HG03159 (cell line): ENCODE measurements at regions not wholly inside any gene's neighbourhood (a gene's known extent, or its start where the extent isn't known, plus 50 kb on each side); places are given as distances from the start of the nearest gene placed in this dataset.

ENCODE experiments used
- ATAC-seq: cut with Tn5 transposase; IDR thresholded peaks from one replicate; pipeline ENCODE4 v1.9.1; 2021; ENCODE audit warnings: mild to moderate bottlenecking, moderate library complexity; ENCODE audit not compliant: unreplicated experiment

- ATAC-seq: no peak
Measured at GRCh38 chr7:46744957-46745706, 824.1 kb upstream of the IGFBP3 start.

DNA sequence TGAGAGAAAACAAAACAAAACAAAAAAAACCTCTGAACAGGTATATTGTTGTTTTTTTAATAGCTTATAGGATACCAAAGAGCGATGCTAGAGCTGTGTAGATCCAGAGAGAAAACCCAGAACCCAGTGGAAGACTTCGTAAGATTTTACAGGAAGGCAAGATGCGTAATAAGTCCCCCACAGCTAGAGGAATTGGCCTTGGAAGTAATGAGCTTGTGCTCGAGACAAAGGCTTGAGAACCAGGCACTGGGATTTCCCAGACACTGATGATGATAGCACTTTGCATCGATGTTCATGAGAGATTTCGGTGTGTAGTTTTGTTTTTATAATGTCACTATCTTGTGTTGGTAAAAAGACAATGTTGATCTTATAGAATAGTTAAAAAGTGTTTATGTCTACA lies 821.5 kb upstream of the IGFBP3 start:
- ATAC-seq: no peak

DNA sequence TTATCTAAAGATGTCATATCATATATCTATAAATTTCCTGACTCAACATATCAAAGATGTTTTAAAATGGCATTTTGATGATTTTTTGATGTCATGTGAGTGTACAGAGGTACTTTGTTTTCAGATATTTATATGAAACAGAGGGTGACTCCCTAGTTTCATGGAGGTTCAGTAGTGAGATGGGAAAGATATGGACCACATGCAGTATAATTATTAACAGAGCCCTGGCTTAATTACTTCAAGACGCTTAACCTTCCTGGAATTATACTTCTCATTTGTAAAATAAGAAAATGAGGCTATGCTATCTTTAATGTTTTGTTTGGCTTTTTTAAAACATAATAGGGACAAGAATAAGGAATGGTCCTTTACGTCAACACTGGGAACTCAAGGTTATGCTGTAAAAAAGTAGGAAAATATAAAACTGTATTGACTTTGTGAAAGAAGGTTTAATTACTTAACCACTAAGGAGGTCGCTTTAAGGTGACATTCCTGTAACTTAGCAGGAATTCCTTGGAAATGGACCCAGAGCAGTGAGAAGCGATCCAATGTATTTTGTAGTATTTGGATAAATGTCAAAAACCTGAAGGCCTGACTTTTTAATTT lies 821.0 kb upstream of the IGFBP3 start:
- ATAC-seq: no peak

GRCh38 chr7:46741181-46741580 lies 820.1 kb upstream of the IGFBP3 start:
- no peak for ATAC-seq

DNA sequence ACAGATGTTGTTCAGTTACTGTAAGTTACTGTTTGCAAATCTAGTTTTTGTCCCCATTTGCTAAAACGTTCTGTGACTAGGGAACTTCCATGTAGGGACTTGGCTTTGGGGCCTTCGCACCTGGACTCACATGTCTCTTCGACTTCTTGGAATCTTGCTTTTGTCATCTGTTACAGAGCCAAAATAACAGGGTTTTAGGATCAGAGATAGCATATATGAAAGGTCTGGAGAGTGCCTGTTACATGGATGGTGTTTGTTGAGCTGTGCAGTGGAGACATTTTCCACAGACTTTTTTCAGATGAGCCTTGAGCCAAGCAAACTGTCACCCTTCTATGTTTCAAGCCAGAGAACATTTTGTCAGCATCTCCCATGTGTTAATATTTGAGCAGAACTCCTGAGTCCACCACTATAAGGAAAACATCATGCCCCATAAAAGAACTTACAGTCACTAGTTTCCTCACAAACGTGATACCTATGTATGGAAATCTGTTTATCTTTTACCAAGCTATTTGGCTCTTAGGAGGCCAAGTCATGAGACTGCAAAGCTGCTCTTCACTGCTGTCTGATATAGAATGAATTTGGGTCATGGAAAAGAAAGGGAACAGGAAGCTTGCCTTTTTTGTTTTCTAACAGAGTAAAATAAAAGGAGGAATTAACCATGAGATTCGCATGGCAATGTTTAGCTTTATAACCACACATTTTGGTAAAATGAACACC lies 818.6 kb upstream of the IGFBP3 start:
- ATAC-seq: no peak

- ATAC-seq: no peak
Measured at GRCh38 chr7:46738796-46739195, 817.7 kb upstream of the IGFBP3 start.

DNA sequence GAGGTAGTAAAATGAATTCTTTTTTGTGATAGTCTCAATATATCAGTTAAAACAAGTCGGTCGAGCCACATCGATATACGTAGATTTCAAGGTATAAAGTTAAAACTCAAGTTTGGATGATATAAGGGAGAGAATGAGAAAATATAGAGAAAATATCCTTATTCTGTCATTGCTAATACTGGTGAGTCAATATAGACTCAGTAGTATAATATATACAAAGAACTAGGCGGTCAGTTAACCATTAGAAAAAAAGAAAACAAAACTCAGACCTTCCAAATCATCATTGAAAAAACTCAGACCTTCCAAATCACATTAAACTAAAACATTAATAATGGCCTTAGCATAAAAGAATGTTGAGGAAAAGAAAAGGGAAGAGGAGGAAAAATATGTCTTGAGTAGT lies 817.1 kb upstream of the IGFBP3 start:
- no peak for ATAC-seq

DNA sequence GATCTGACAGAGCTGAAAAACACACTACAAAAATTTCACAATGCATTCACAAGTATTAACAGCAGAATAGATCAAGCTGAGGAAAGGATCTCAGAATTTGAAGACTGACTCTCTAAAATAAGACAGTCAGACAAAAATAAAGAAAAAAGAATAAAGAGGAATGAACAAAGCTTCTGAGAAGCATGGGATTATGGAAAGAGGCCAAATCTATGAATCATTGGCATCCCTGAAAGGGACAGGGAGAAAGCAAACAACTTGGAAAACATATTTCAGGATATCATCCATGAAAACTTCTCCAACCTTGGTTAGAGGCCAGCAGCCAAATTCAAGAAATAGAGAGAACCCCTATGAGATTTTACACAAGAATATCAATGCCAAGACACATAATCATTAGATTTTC lies 804.8 kb upstream of the IGFBP3 start:
- ATAC-seq: no peak

DNA sequence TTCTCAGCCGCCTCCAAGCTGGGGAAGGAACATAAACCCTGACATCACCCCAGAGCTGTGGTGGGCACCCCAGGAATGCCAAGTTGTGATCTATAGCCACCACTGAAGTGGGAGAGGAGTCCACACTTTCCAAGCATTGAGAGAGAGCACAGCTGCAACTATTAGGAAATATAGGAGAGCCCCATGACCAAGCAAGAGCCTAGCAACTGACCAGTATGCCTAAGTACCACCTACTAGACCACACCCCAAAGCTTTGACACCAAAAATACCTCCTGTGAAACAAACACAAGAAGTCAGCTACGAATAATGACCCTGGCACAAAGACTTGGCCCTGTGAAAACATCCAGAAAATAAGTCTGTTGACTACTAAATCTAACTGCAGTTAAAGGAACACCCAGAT lies 804.1 kb upstream of the IGFBP3 start:
- ATAC-seq: no peak

GRCh38 chr7:46723742-46724141 lies 802.7 kb upstream of the IGFBP3 start:
- no peak for ATAC-seq

- ATAC-seq: no peak
Measured at GRCh38 chr7:46723003-46723402, 801.9 kb upstream of the IGFBP3 start.

DNA sequence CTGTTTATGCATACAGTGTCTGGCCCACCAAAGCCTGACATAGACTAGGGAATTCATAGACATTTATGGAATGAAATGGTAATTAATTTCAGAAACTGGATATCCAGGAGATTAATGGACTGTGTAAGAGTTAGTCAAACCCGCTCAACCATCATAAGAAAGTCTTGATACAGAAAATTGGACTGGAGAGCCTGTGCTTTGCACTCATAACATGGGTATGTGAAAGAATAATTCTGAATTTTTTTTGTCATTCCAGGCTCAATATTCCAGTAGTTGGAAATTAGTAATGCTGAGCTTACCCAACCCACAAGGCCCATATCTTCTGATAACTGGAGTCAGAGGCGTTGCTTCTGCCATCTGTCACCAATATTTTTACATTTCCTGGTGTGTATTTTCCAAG lies 799.7 kb upstream of the IGFBP3 start:
- ATAC-seq: no peak

- no peak for ATAC-seq
Measured at GRCh38 chr7:46719616-46720015, 798.5 kb upstream of the IGFBP3 start.

DNA sequence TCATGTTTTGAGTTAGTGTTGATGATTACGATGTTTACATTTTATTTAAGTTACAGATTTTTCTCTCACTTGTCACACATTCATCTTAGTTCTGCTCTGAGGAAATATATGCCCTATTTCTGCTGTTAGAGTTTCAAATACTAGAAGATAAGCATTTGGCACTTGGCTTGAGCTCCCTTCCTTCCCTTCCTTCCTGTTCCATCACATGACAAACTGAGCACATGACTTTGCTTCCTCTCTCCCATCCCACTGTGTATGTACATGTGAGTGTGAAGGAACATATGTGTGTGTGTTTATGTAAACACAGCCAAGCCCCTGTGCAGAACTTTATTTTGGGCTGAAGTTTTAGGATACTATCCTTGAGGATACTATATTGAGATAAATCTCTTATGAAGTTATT lies 795.9 kb upstream of the IGFBP3 start:
- no peak for ATAC-seq

DNA sequence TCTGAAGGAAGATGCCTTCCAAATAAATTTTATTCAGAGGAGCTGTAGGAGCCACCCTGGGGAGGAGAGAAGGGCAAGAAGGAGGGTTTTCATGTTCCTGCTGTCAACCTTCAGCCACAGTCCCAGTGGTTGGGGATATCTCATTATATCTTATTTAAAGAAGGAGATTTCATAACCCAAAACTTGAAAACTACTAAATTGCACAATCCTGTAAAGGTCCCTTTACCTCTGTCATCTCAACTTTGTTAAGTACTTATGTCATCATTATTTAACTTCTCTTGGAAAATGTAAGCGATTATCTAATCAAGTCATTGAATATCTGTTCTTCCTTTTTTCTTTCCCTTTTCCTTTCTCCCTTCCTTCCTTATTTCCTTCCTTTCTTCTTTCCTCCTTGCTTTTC lies 794.5 kb upstream of the IGFBP3 start:
- no peak for ATAC-seq

GRCh38 chr7:46714904-46715303 lies 793.8 kb upstream of the IGFBP3 start:
- no peak for ATAC-seq

DNA sequence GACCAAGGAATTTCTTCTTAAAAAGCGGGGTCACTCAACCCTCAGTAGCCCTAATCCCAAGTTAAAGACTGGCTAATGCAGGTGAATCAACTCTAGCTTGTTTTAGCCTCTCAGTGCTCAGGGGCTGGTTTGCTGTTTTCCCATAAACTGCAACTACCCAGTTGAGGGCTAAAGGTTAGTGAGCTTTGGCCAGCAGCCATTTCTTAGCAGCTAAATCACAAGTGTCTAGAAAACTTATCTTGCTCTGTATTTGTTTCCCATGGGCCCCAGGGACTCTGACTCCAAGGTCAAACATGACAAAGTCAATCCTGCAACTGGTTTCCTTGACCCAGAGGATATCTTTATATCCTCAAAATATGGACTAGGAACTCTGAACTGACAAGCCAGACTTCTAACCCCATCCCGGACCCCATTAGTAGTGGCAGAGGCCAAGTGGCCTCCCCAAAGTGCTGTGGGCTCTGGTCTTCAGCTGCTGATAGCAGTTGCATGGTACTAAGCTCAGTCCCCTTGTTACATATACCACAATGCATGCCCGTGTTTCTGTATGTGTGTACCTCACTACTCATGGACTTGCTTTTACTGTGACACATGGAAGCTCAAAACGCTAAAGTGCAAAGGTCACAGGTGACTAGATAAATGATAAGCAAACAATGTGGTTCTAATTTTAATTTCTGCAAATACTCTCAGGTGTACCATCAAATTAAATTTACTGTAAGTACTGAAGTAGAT lies 793.0 kb upstream of the IGFBP3 start:
- no peak for ATAC-seq

DNA sequence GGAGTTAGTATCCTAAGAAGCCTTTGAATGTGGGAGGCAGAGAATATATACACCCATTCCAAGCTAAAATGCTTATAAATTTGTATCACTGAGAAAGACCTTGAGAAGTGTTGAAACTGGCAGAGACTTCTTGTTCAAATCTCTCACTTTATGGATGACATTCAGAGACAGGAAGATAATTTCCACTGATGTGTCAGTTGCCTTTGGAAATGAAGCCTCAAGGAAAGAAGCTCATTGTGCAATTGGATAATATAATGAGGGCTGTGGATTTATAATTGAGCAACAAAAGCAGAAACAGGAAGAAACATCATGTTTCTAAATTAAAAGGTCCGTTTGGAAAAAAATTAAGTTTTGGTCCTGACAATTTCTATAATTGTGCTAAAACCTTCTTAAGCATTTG lies 789.9 kb upstream of the IGFBP3 start:
- ATAC-seq: no peak

DNA sequence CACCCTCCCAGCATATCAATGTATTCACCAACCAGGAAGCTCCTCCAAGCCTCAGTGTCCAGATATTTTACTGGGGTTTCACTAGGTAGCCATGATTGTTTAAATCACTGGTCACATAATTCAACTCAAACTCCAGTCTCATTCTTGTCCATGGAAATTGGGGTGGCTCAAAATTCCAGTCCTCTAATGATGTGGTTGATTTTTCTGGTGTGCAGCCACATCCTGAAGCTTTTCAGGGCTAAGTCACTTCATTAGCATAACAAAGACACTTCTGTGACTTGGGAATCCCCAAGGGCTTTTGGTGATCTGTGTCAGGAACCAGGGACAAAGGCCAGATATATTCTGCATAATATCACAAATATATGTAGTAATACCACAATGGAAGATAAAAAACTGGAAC lies 786.9 kb upstream of the IGFBP3 start:
- ATAC-seq: no peak

- no peak for ATAC-seq
Measured at GRCh38 chr7:46705386-46706255, 784.5 kb upstream of the IGFBP3 start.

- no peak for ATAC-seq
Measured at GRCh38 chr7:46696741-46697140, 775.7 kb upstream of the IGFBP3 start.
